HFFc6 (cell line): ENCODE measurements at regions not wholly inside any gene's neighbourhood (a gene's known extent, or its start where the extent isn't known, plus 50 kb on each side); places are given as distances from the start of the nearest gene placed in this dataset.

Experiments
- DNase-seq: peaks from one replicate; pipeline ENCODE4 v3.0.0-alpha.2; 2018
- H3K27ac Mint-ChIP-seq: 2 replicates; pipeline ENCODE4 v1.8.0; 2020; ENCODE audit warnings: mild to moderate bottlenecking, mixed read lengths
- H3K27me3 Mint-ChIP-seq: 2 replicates; pipeline ENCODE4 v1.8.0; 2021; ENCODE audit warnings: mild to moderate bottlenecking, moderate library complexity, mixed read lengths; ENCODE audit not compliant: insufficient read depth
- H3K36me3 Mint-ChIP-seq: 2 replicates; pipeline ENCODE4 v1.8.0; 2021; ENCODE audit warnings: low read depth, mixed read lengths
- H3K4me1 Mint-ChIP-seq: 2 replicates; pipeline ENCODE4 v1.8.0; 2020; ENCODE audit warnings: low read depth, mixed read lengths
- H3K4me3 Mint-ChIP-seq: 2 replicates; pipeline ENCODE4 v1.8.0; 2020; ENCODE audit warnings: mild to moderate bottlenecking, moderate library complexity, mixed read lengths
- H3K9me3 Mint-ChIP-seq: 2 replicates; pipeline ENCODE4 v1.8.0; 2020; ENCODE audit warnings: mild to moderate bottlenecking, mixed read lengths
- CTCF ChIP-seq: fragments of 200-600 bp; sonication (generic); IDR thresholded peaks from 2 replicates; pipeline ENCODE4 v1.5.0; 2021; ENCODE audit warnings: antibody characterized with exemption, mild to moderate bottlenecking

GRCh38 chr6:164135511-164136132, 721.1 kb downstream of the QKI start:
- TF ChIP-seq CTCF: no peak
- Mint-ChIP-seq H3K4me3 (no peak overlapping the region), H3K4me1 (no peaks in the 10 kb centered on the region), H3K36me3 (no peaks in the 10 kb centered on the region), H3K27ac (no peak overlapping the region), H3K27me3 (no peaks in the 10 kb centered on the region), H3K9me3 (peaks cover 29% of the 10 kb centered on the region)
- DNase-seq: no peak

- H3K9me3 Mint-ChIP-seq: peaks cover 38% of the 10 kb centered on the region
- H3K27ac Mint-ChIP-seq: no peak overlapping the region
- DNase-seq: no peak
- H3K4me1 Mint-ChIP-seq: no peaks in the 10 kb centered on the region
- H3K36me3 Mint-ChIP-seq: 0 out of 2 replicates have a peak, but pooled peaks cover 4% of the 10 kb centered on the region
- H3K4me3 Mint-ChIP-seq: no peak overlapping the region
- no peaks in the 10 kb centered on the region for H3K27me3 Mint-ChIP-seq
- no peak for TF ChIP-seq CTCF
Observed at GRCh38 chr6:164133095-164133494, 718.6 kb downstream of the QKI start.

GRCh38 chr6:164130585-164130984, 716.1 kb downstream of the QKI start:
- Mint-ChIP-seq H3K9me3 (peaks cover 37% of the 10 kb centered on the region), H3K4me1 (no peaks in the 10 kb centered on the region), H3K4me3 (no peak overlapping the region), H3K36me3 (0 out of 2 replicates have a peak, but pooled peaks cover 4% of the 10 kb centered on the region), H3K27ac (no peak overlapping the region), H3K27me3 (no peaks in the 10 kb centered on the region)
- no peak for DNase-seq
- TF ChIP-seq CTCF: no peak

- Mint-ChIP-seq H3K4me3 (no peak overlapping the region), H3K9me3 (peaks cover 37% of the 10 kb centered on the region), H3K4me1 (no peaks in the 10 kb centered on the region), H3K27me3 (no peaks in the 10 kb centered on the region), H3K27ac (no peak overlapping the region), H3K36me3 (0 out of 2 replicates have a peak, but pooled peaks cover 5% of the 10 kb centered on the region)
- DNase-seq: no peak
- TF ChIP-seq CTCF: no peak
Observed at GRCh38 chr6:164130151-164130550, 715.6 kb downstream of the QKI start.

GRCh38 chr6:164129218-164129617, 714.7 kb downstream of the QKI start:
- no peak overlapping the region for H3K4me3 Mint-ChIP-seq
- no peaks in the 10 kb centered on the region for H3K4me1 Mint-ChIP-seq
- no peaks in the 10 kb centered on the region for H3K27me3 Mint-ChIP-seq
- DNase-seq: no peak
- TF ChIP-seq CTCF: no peak
- peaks cover 10% of the 10 kb centered on the region; the same call in 1 of the 2 replicates for H3K36me3 Mint-ChIP-seq
- H3K9me3 Mint-ChIP-seq: peaks cover 37% of the 10 kb centered on the region
- no peak overlapping the region for H3K27ac Mint-ChIP-seq
